A549 (cell line): ENCODE measurements at regions not wholly inside any gene's neighbourhood (a gene's known extent, or its start where the extent isn't known, plus 50 kb on each side); places are given as distances from the start of the nearest gene placed in this dataset.

Source experiments
- CTCF ChIP-seq: fragments of >200 bp; sonication (Bioruptor Twin); formaldehyde crosslinking; IDR thresholded peaks from 3 replicates; pipeline ENCODE4 v1.5.1; 2016
- POLR2A ChIP-seq: IDR thresholded peaks from 2 replicates; pipeline ENCODE4 v1.6.1; 2012; ENCODE audit warnings: mild to moderate bottlenecking, low read length

- TF ChIP-seq CTCF (no peak), POLR2A (no peak)
Measured at GRCh38 chr14:45906257-45906656, 653.3 kb upstream of the MIS18BP1 start.
